T-helper 2 cell treated with Interferon-gamma antibody and Interleukin-4, amounts not matched to agents 5 μg/mL and 100 μg/mL, for 36 hours (primary cell): ENCODE measurements at regions not wholly inside any gene's neighbourhood (a gene's known extent, or its start where the extent isn't known, plus 50 kb on each side); places are given as distances from the start of the nearest gene placed in this dataset.
"Not testable (repeated sequence)": the region's sequence is repeated elsewhere in the genome, so short reads cannot be mapped to it uniquely, and the experiment has no call there.

Experiments
- DNase-seq: peaks from one replicate; pipeline ENCODE4 v3.0.0; 2021; ENCODE audit warnings: low spot score
- H3K27ac Mint-ChIP-seq: one replicate; pipeline ENCODE4 v1.8.0; 2021; ENCODE audit warnings: mild to moderate bottlenecking, mixed read lengths
- H3K27me3 Mint-ChIP-seq: one replicate; pipeline ENCODE4 v1.8.0; 2021; ENCODE audit warnings: low read depth, mixed read lengths
- H3K36me3 Mint-ChIP-seq: one replicate; pipeline ENCODE4 v1.8.0; 2021; ENCODE audit warnings: low read depth, mixed read lengths
- H3K4me1 Mint-ChIP-seq: one replicate; pipeline ENCODE4 v1.8.0; 2021; ENCODE audit warnings: low read depth, mixed read lengths
- H3K4me3 Mint-ChIP-seq: one replicate; pipeline ENCODE4 v1.8.0; 2022; ENCODE audit warnings: mild to moderate bottlenecking, moderate library complexity, mixed read lengths
- H3K9me3 Mint-ChIP-seq: one replicate; pipeline ENCODE4 v1.8.0; 2021; ENCODE audit warnings: mixed read lengths

DNA sequence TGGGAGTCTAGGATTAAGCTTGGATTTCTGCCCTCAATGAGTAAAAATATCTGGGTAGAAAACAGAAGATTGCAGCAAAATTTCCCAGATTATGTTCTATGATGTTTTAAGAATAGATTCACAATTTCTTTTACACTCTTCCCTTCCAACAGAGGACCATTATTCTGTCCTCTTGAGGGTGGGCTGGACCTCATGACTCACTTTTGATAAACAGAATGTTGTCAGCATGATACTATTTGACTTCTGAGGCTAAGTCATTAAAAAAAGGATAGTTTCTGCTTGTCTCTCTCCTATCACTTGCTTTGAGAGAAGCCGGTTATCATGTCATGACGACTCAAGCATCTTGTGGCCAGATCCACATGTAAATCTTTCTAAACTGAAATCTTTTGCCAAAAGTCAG, 396.2 kb upstream of the CDIN1 start:
- H3K4me1 Mint-ChIP-seq = no peaks in the 10 kb centered on the region
- no peak for DNase-seq
- H3K27me3 Mint-ChIP-seq = no peaks in the 10 kb centered on the region
- H3K36me3 Mint-ChIP-seq = no peaks in the 10 kb centered on the region
- H3K4me3 Mint-ChIP-seq = no peak overlapping the region
- peaks cover 18% of the 10 kb centered on the region for H3K9me3 Mint-ChIP-seq
- H3K27ac Mint-ChIP-seq = no peak overlapping the region

DNA sequence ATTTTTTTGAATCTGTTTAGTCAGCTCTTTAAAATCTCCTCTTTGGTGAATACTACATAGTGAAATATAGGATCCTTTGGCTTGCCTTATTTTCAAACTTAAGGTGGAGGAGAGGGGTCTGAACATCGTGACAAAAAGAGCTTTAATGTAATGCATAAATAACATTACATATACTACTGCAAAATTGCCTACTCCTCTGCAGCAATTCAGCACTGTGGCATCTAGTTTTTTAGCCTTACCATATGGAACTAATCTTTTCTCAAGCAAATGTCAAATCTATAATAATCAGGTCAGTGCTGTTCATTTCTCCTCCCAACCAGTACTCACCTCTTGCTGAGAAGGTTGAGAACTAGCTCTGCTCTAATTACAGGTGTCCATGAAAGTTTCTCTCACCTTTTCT, 394.0 kb upstream of the CDIN1 start:
- Mint-ChIP-seq H3K4me3 (no peak overlapping the region), H3K36me3 (no peaks in the 10 kb centered on the region), H3K27me3 (no peaks in the 10 kb centered on the region), H3K4me1 (no peaks in the 10 kb centered on the region), H3K9me3 (peaks cover 18% of the 10 kb centered on the region), H3K27ac (no peak overlapping the region)
- no peak for DNase-seq

DNA sequence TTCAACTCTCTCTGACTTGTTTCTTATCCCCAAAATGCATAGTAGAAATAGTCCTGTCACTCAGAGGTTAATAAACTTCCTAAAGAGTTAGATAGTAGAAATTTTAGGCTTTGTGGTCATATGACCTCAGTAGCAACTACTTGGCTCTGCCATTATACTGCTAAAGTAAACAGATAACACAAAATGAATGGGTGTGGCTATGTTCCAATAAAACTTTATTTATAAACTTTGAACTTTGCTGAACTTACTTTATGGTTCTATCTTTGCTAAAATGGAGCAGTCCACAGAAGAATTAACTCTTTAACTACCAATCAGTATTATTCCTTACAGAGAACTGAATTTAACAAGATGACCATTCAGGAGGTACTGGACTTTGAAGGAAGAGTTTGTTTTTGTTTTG, 393.6 kb upstream of the CDIN1 start:
- Mint-ChIP-seq H3K27me3 (no peaks in the 10 kb centered on the region), H3K4me3 (no peak overlapping the region), H3K9me3 (peaks cover 22% of the 10 kb centered on the region), H3K27ac (no peak overlapping the region), H3K4me1 (no peaks in the 10 kb centered on the region), H3K36me3 (no peaks in the 10 kb centered on the region)
- no peak for DNase-seq

DNA sequence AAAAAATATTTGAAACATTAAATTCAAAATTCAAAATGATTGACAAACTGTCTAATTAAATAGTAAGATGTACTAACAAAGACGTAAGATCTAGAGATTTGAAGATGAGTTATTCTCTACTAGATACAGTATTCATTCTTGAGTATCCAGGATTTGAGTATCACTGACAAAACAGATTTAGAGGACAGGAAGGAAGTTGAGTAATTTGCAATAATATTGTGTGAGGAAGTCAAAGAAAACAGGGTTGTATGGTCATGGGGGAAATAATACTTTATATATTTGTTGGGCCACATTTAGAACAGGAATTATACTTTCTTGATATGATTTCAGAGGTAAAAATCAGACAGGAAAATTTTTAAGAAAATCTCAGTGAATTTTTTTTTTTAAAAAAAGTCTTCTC, 393.1 kb upstream of the CDIN1 start:
- Mint-ChIP-seq H3K27me3 (no peaks in the 10 kb centered on the region), H3K4me3 (no peak overlapping the region), H3K4me1 (no peaks in the 10 kb centered on the region), H3K9me3 (peaks cover 24% of the 10 kb centered on the region), H3K27ac (no peak overlapping the region), H3K36me3 (no peaks in the 10 kb centered on the region)
- no peak for DNase-seq

DNA sequence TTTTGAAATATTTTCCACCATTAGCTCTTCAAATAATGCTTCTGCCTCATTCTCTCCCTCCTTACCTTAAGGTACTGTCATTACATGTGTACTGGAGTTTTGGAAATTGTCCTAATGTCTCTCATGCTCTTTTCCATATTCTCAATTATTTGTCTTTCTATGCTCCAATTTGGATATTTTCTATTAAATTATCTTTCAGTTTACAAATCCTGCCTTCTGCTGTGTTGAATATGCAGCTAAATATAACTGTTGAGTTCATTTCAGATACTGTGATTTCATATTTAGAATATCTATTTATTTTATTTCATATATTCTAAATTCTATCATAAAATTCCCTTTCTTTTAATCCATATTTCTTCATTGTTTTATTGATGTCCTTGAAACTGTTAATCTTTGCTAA, 388.0 kb upstream of the CDIN1 start:
- no peaks in the 10 kb centered on the region for H3K36me3 Mint-ChIP-seq
- no peaks in the 10 kb centered on the region for H3K27me3 Mint-ChIP-seq
- DNase-seq = no peak
- no peak overlapping the region for H3K27ac Mint-ChIP-seq
- H3K9me3 Mint-ChIP-seq = peaks cover 12% of the 10 kb centered on the region
- no peaks in the 10 kb centered on the region for H3K4me1 Mint-ChIP-seq
- H3K4me3 Mint-ChIP-seq = no peak overlapping the region

DNA sequence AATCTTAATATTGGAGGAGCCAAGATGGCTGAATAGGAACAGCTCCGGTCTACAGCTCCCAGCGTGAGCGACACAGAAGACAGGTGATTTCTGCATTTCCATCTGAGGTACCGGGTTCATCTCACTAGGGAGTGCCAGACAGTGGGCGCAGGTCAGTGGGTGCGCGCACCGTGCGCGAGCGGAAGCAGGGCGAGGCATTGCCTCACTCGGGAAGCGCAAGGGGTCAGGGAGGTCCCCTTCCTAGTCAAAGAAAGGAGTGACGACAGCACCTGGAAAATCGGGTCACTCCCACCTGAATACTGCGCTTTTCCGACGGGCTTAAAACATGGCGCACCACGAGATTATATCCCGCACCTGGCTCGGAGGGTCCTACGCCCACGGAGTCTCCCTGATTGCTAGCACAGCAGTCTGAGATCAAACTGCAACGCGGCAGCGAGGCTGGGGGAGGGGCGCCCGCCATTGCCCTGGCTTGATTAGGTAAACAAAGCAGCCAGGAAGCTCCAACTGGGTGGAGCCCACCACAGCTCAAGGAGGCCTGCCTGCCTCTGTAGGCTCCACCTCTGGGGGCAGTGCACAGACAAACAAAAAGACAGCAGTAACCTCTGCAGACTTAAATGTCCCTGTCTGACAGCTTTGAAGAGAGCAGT, 383.9 kb upstream of the CDIN1 start:
- H3K9me3 Mint-ChIP-seq = peaks cover 11% of the 10 kb centered on the region
- H3K27me3 Mint-ChIP-seq, DNase-seq, H3K27ac Mint-ChIP-seq, H3K4me3 Mint-ChIP-seq, H3K4me1 Mint-ChIP-seq, H3K36me3 Mint-ChIP-seq: not testable (repeated sequence)

DNA sequence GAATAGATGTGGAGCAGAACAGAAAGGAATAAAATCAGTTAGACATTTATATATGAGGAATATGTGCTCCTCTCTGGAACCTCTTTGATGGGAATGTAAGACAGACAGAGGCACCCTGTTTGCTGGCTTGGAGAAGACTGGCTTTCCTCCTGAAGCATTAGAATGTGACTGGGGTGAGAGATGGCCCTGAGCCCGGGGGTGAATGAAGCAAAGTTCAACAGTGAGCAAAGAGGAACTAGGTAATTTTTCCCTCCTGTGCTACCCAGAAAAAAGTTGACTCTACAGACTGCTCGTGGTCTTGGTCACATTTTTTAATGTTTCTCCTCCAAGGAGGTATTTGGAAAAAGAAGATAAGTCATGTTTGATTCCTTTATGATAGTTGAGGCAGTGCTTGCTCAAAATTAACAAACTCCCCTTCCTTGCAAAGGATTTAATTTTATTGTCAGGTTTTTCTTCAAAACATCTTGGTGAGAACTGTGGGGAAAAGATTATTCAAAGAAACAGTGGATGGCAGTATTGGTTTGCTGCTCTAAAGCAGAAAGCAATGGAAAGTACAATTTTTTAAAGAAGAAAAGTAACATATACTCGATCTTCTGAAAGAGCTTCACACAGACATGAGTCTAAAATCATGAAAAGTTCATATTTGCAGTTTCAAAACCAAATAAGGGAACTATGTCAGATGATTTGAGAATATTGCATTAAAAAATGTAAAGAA, 370.4 kb upstream of the CDIN1 start:
- peaks cover 11% of the 10 kb centered on the region for H3K9me3 Mint-ChIP-seq
- H3K4me1 Mint-ChIP-seq = no peaks in the 10 kb centered on the region
- no peak overlapping the region for H3K4me3 Mint-ChIP-seq
- no peaks in the 10 kb centered on the region for H3K27me3 Mint-ChIP-seq
- H3K27ac Mint-ChIP-seq = no peak overlapping the region
- H3K36me3 Mint-ChIP-seq = no peaks in the 10 kb centered on the region
- no peak for DNase-seq

DNA sequence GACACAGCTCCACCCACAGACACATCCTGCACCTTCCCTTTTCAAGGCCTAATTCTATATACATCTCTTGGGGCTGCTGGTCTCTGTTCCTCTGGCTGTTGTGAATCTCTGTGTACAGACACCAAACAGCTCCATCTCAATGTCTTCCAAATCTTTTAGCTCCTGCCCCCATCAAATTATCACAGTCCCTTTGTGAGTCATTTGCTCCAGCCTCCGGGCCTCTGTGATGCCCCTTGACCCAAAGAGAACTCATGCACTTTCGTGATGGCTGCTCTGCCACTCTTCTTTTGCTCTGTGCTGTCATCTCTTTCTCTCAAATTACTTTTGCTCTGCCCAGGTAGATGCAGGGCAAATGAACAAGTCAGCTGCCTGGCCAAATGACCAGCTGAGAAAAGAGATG, 369.0 kb upstream of the CDIN1 start:
- Mint-ChIP-seq H3K27me3 (no peaks in the 10 kb centered on the region), H3K36me3 (no peaks in the 10 kb centered on the region), H3K4me1 (no peaks in the 10 kb centered on the region), H3K27ac (no peak overlapping the region), H3K9me3 (peaks cover 13% of the 10 kb centered on the region), H3K4me3 (no peak overlapping the region)
- DNase-seq = no peak

DNA sequence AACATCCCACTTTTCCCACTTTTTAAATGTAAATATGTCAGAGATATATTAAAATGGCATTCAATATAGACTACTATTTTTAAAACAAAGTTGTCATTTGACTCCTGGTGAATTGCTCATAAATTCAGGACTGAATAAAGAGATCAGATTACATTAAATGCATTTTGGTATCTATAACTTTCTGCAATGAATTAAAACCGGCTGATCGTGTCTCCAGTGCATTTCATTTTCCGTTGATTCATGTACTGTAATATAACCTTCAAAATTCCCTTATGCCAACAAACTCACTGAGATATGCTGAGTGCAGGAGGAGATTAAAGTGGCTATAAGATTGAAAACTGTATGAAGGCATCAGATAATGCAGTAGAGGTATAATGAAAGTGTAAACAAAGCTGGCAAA, 361.1 kb upstream of the CDIN1 start:
- no peaks in the 10 kb centered on the region for H3K4me1 Mint-ChIP-seq
- H3K27me3 Mint-ChIP-seq = no peaks in the 10 kb centered on the region
- DNase-seq = no peak
- peaks cover 22% of the 10 kb centered on the region for H3K9me3 Mint-ChIP-seq
- no peaks in the 10 kb centered on the region for H3K36me3 Mint-ChIP-seq
- H3K27ac Mint-ChIP-seq = no peak overlapping the region
- H3K4me3 Mint-ChIP-seq = no peak overlapping the region

DNA sequence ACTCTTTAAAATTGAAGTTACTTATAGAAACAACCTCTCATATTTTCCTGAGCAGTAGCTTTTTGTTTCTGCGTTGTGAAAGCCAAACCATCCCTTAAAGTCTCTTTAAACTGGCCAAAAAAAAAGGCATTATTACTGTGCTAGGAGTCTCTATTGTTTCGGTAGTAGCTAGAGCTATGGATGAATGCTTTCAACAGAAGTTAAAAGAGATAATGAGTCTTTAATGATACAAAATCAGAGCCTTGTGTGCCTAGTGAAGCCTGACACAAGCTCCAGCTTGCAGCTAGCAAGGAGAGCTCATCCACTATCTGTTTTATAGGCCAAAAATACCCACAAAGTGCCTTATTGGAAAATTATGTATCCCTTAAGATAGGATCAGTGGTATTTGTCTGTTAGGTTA, 360.4 kb upstream of the CDIN1 start:
- no peak for DNase-seq
- Mint-ChIP-seq H3K9me3 (peaks cover 21% of the 10 kb centered on the region), H3K36me3 (no peaks in the 10 kb centered on the region), H3K4me1 (no peaks in the 10 kb centered on the region), H3K4me3 (no peak overlapping the region), H3K27ac (no peak overlapping the region), H3K27me3 (no peaks in the 10 kb centered on the region)

DNA sequence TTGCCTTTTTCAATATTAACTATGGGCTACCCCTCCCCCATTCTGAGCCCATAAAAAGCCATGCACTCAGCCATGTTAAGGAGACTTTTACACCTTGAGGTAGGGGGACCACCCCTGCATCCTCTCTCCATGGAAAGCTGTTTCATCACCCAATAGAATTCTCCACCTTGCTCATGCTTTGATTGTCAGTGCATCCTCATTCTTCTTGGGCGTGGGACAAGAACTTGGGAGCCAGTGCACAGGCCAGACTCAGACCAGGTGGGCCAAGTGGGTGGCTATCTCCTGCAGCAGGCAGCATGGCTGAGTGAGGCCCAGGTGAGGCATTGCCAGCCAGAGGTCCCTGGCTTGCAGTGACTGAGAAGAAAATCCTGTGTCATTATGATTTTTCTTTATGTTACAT, 357.4 kb upstream of the CDIN1 start:
- peaks cover 24% of the 10 kb centered on the region for H3K9me3 Mint-ChIP-seq
- no peaks in the 10 kb centered on the region for H3K36me3 Mint-ChIP-seq
- no peak overlapping the region for H3K27ac Mint-ChIP-seq
- no peaks in the 10 kb centered on the region for H3K27me3 Mint-ChIP-seq
- no peak for DNase-seq
- H3K4me3 Mint-ChIP-seq = no peak overlapping the region
- H3K4me1 Mint-ChIP-seq = no peaks in the 10 kb centered on the region

DNA sequence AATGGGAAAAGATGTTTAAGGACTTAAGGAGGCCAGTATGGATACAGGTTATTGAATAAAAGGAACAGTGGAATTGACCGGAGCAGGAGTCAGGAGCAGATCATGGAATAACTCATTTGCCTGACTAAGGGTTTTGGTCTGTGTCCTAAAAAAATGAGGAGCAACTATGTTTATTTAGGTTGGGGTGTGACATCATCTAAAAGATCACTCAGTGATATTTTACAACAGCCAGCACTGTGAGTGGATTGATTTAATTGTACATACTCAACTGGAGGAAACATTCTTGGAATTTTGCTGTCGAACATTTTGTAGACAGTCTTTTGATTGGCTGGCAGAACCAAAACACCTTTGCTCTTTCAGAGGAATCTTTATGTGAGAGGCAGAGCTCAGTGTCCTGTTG, 348.6 kb upstream of the CDIN1 start:
- Mint-ChIP-seq H3K27me3 (no peaks in the 10 kb centered on the region), H3K9me3 (peaks cover 5% of the 10 kb centered on the region), H3K4me1 (no peaks in the 10 kb centered on the region), H3K27ac (no peak overlapping the region), H3K4me3 (no peak overlapping the region), H3K36me3 (no peaks in the 10 kb centered on the region)
- DNase-seq = no peak

DNA sequence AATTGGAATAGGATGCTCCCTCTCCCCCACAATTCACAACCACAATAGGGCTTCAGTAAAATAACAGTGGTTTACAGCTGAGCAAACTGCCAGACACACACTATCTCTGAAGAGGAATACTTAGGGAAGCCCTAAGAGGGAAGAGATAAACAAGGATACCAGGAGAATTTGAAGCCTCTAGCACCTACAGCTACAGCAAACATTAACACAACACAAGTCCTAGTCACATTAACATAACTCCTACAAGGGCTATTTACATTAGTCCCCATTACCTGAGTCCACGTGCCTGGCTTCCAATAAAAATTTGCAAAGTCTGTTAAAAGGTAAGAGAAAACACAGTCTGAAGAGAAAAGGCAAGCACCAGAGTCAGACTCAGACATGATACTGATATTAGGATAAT, 346.9 kb upstream of the CDIN1 start:
- Mint-ChIP-seq H3K27me3 (no peaks in the 10 kb centered on the region), H3K27ac (no peak overlapping the region), H3K36me3 (no peaks in the 10 kb centered on the region), H3K4me3 (no peak overlapping the region), H3K9me3 (peaks cover 10% of the 10 kb centered on the region), H3K4me1 (no peaks in the 10 kb centered on the region)
- no peak for DNase-seq

DNA sequence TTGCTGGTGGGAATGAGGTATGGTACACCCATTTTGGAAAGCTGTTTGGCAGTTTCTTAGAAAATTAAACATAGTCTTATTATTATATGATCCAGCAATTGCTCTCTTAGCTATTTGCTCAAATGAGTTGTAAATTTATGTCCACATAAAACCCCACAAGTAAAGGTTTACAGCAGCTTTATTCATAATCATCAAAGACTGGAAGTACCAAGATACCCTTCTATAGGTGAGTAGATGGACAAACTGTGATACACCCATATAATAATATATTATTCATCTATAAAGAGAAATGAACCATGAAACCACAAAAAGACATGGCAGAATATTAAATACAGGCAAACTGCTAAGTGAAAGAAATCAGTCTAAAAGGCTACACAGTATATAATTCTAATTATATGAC, 344.7 kb upstream of the CDIN1 start:
- Mint-ChIP-seq H3K27ac (no peak overlapping the region), H3K9me3 (peaks cover 6% of the 10 kb centered on the region), H3K4me1 (no peaks in the 10 kb centered on the region), H3K4me3 (no peak overlapping the region), H3K36me3 (no peaks in the 10 kb centered on the region), H3K27me3 (no peaks in the 10 kb centered on the region)
- no peak for DNase-seq

DNA sequence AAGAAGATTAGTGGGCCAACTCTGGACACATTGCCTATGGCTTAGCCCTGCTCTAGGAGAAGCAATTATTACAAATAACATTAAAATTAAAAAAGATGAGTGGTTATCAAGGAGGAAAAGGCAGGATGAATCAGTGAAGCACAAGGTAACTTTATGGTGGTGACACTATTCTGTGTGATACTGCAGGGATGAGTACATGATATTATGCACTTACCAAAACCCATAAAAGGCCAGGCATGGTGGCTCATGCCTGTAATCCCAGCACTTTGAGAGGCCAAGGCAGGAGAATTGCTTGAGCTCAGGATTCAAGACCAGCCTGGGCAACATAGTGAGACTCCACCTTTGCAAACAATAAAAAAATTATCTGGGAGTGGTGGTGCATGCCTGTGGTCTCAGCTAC, 344.3 kb upstream of the CDIN1 start:
- H3K27ac Mint-ChIP-seq = no peak overlapping the region
- DNase-seq = no peak
- H3K36me3 Mint-ChIP-seq = no peaks in the 10 kb centered on the region
- no peak overlapping the region for H3K4me3 Mint-ChIP-seq
- H3K4me1 Mint-ChIP-seq = no peaks in the 10 kb centered on the region
- no peaks in the 10 kb centered on the region for H3K27me3 Mint-ChIP-seq
- peaks cover 6% of the 10 kb centered on the region for H3K9me3 Mint-ChIP-seq
